Left renal cortex interstitium (tissue), 4 donors: ENCODE measurements at regions not wholly inside any gene's neighbourhood (a gene's known extent, or its start where the extent isn't known, plus 50 kb on each side); places are given as distances from the start of the nearest gene placed in this dataset.

Source experiments
- DNase-seq, 4 donors: peaks; one replicate each; pipeline ENCODE4 v3.0.0-alpha.2; 2013; ENCODE audit warnings: low read depth in 4 of 4, low spot score in 2 of 4, missing footprints in 1 of 4

DNA sequence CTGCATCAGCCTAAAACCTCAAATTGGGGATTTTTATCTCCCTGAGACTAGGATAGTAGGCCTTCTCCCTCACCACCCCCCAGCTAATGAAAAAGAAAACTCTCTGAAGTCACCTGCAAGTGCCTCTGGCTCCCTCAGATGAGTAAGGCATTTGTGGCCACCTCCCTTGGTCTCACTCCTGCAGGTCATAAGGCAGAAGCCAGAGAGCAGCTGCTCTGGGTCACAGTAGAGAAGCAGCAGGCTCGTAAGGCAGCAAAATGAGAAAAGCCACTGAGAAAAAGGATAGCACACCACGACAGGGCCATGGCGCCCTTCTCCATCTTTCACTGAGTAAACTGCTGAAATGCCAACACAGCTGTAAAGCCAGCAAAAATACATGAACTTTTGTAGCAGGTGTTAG, 296.7 kb upstream of the DPH6 start:
- DNase-seq = no peak

DNA sequence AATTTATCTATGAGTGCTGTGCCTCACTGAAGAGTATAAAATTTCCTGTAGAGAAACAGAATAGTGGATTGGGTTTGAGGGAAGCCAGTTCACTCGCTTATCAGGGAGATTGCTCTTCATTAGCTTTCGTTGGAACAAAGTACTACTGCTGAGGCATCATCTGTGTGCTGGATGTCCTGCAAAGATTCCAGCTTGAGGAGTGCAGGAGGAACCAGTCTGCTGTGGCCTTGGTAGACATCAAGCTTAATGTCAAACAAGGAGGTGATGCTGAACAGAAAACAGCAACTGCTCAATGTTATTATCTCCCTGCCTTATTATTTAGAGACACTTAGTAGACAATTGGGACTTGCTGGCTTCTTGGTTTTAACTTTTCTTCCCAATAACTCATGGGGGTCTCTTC, 297.5 kb upstream of the DPH6 start:
- no peak for DNase-seq

GRCh38 chr15:35850284-35850683, 304.3 kb upstream of the DPH6 start:
- DNase-seq = no peak

DNA sequence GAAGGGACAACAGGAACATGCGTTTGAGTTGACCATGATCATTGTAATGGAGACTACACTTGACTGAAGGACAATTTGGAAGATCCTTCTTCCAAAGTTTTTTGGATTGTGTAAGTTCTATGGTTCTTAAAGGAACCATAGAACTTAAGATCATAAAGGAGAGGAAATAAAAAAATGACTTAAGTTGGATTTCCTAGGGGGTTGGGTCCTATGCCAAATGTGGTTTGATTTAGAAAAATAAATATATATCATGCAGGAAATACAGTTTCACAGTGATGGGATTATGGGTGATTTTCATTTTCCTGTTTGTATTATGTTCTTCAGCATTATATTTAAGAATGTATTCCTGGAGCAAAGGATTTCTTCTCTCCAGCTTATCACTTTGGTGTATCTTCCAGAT, 305.5 kb upstream of the DPH6 start:
- DNase-seq = no peak

DNA sequence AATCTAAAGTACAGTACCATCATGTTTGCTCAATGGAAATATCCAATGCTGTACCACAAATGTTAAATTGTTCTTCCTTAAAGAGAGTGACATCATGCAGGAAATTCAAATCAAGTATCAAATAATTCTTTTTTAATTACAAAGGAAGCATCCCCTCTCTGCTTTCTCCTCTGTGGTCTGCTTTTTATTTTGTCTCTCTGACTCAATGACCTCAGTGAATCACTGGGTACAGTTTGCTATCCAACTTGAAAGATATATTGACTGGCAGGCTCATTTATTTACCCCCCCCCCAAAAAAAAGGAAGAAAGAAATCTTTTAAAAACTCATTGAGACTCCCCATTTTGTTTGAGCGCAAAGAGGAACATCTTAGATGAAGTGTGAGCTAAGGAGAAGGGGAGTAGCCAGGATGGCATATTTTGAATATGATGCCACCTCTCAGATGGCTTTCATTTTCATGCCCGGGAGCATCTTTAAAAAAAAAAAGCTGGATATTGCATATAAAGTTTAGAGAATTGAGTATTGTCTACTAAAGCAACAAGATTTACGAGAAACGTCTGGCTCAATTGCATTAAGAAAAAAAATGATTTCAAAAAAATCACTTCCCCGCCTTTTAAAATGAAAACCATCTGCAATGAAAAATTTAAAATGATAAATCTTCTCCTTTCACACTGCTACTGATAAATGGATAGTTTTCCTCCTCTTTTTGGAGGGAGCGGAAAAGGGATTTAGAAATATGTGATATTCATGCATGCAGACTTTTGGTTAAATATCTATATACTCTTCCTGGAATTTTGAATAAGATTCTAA, 307.1 kb upstream of the DPH6 start:
- DNase-seq = no peak

GRCh38 chr15:35854316-35854715, 308.4 kb upstream of the DPH6 start:
- no peak for DNase-seq

DNA sequence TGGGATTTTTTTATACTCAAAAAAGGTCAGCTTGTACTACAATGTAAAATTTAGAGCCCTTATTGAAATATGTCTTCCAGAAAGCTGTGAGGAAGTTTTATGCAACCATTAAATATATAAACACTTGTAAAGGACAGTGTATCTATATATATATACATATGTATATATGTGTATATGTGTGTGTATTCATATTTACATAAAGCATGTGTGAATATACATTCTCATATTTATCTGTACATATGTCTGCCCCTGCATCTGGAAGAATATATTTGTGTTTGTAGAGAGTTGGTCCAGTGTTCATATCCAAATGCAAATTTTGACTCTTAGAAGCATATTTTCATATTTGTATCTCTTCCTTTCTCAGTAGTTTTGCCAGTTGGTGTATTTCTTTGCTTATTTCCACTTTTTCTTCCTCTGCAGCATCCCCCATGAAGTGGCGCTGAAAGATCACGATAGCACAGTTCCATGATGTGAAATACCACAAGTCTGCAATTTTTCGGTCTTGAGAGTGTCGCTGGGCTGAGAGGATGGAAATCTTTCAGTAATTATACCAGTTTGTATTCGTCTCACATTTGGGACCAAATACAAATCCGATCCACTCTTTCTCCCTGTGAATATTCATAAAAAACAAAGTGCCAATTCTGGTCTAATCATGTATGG, 311.7 kb upstream of the DPH6 start:
- no peak for DNase-seq

DNA sequence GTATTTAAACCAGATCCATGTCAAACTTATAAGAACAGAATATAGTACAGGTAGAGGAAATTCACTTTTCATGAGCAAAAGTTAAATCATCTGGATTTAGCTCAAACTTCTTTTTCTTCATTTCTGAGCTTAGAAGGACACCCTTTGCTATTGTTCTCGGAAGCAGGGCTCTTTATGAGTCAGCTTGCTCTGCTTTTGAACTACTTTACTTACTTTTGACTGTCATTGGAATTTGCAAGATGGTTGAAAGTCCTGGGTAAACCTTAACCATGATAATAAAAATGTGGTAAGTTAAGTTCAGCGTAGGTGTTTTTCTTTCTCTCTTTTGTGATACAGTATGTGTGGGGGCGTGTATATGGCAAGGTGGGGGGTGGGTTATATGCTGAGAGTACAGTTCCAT, 312.7 kb upstream of the DPH6 start:
- DNase-seq = no peak

- no peak for DNase-seq
Observed at GRCh38 chr15:35863655-35864054, 317.7 kb upstream of the DPH6 start.

GRCh38 chr15:35867356-35867755, 321.4 kb upstream of the DPH6 start:
- DNase-seq = no peak

DNA sequence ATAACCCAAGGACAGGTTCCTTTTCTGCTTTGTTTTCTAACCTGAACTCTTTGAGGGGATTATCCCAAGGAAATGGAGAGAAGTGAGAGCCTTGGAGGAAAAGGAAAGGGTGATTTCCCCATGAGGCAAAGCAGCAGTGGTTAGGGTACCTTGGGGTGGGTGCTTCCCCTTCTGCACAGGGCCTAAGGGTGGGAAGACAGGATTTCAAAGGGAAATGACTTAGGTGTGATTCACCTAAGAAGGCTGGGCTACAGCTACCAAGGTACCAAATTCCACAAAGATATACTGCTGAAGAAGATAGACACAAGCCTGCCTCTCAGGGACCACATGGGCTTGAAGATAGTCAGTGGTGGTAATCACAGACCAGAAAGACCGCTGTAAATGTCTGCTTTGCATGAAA, 325.3 kb upstream of the DPH6 start:
- no peak for DNase-seq

- DNase-seq = no peak
Observed at GRCh38 chr15:35871812-35872211, 325.8 kb upstream of the DPH6 start.

DNA sequence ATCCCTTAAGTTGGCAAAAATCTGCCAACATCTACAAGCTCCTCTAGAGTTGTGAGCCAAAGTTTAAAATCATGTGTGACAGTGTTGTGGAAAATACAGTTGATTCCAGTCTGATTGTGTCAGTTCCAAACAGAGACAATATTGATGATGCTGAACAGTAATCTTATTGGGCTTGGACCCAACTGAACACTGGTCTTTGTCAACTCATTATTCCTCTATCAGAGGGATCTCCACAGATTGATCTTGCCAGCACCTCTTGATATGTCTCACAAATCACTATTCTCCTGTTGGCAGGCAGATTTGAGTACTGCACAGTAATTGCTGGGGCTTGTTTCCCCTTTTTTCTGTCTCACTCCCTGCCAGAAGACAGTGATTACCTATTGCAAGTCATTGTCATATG, 326.6 kb upstream of the DPH6 start:
- no peak for DNase-seq

DNA sequence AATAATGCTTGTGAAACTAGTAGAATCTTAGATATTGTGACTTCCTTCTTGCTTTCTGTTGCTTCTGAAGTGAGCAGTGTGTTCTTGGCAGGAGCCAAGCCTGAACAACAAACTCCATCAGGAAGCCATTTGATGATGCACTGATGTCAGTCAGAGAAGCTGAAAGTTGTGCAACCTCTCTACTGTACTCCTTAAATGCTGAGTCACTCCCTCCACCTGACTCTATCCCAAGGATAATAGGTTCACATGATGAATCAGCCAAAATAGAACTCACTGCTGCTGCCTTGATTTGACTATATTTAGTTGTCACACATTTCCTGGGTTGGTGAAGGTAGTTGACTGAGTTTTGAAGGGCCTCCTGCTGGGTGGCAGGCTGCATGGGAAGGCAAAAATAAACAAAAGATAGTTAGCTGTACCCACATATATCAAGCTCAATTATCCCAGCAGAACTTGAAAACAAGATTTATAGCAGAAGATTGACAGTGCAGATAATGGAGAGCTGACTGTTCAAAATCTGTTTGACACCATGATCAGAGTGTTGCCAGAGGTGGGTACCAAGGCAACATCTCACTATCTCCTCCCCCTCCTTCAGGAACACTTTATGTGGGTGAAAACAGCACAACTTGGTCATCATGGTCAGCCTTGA, 328.4 kb upstream of the DPH6 start:
- no peak for DNase-seq

DNA sequence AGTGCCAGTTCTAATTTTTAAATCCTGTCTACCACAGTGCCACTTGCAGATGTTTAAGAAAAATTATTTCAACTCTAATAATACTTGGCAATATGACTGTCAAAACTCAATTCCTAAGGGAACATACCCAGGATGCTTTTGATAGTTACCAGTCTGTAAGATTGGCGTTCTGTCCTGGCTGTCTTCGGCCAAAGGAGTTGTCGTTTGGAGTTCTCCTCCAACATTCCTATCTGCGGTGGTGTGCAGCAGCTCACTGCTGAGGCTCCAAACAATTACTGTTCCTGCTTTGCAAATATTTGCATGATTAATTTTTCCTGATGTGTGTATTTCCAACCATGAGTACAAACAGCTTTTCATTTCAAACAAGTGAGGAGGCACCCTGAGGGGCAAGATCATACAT, 330.8 kb upstream of the DPH6 start:
- no peak for DNase-seq

DNA sequence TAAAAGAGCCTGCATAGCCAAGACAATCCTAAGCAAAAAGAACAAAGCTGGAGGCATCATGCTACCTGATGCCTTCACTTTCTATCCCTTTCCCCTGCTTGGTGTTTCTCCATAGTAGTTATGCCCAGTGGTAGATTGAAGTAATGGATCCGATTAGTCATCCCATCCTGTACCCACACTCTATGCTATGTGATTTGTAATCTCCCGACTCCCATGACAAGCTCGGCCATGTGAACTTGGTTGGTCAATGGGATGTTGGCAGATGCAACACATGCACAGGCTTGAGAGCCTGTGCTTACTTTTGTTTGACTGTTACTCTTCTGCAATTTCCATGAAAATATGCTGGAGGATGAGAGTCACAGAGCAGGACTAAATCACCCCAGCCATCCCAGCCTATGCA, 334.9 kb upstream of the DPH6 start:
- DNase-seq = no peak

DNA sequence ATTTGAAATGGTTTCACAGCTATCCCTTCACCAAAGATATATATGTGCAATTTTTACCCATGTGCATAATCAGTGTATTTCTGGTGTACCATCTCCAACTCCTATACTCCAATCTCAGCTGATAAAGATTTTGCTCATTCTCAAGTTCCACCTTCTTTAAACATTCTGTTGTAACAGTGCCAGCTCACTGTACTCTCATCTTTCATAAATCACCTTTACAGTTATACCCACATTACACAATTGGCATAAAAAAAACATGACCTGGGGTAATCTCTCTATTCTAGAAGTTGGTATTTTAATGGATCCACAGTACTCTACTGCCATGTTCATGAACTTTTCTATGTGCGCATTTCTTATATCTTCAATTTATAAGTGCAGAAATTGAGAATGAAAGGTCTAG, 339.9 kb upstream of the DPH6 start:
- no peak for DNase-seq

DNA sequence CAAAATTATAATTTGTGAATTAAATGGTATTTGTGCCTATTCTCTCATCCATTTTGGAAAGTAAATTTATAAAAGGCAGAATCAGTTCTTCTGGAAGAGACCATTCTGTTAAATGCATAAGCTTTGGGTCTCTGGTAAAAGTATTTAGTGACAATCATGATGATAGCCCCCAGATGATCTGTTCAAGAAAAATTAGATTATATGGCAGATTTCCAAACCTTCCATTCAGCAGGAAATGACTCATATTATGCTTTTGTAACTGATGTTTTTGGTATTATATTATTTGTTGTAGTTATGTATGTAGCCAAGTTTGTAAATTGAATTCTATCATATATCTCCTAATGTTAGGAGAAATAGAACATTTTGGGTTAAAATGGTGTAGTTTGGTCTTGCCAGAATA, 340.8 kb upstream of the DPH6 start:
- no peak for DNase-seq

DNA sequence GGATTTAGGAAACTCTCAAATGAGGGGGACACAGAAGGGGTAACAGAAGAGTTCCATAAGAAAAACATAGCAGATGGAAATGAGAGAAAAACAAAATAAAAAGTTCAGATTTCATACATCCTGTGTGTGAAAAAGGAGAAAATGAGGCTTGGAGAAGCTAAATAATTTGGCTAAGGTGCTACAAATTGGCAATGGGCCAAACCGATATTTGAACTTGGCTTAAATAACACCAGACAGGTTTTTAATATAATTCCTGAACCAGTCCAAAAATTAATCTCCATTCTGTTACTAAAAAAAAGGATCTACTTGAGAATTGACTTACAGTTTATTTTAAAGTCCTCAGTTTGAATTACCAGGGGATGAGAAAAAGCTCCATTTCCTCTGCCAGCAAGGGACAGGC, 342.9 kb upstream of the DPH6 start:
- no peak for DNase-seq

DNA sequence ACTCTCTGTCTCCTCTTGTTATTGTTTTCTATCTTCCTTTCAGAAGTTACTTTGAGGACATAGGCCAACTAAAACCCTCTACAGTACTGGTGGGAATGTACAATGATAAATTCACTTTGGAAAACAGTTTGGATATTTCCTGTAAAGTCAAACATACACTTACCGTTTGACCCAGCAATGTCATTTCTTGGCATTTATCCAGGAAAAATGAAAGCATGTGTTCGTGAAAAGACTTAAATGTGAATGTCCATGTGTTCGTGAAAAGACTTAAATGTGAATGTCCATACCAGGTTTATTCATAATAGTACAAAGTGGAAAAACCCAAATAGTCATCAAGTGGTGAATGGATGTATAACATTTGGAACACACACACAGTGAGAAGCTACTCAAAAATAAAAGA, 361.5 kb upstream of the DPH6 start:
- DNase-seq = no peak

DNA sequence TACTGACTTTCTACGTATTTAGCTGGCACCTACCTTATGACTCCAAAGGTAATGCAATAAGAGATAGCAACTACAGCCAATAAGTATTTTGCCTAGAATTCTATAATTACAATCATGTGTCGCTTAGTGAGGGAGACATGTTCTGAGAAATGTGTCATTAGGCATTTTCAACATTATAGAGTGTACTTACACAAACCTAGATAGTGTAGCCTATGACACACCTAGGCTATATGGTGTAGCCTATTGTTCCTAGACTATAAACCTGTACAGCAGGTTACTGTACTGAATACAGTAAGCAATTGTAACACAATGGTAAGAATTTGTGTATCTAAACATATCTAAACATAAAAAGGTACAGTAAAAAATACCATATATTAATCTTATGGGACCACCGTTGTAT, 363.4 kb upstream of the DPH6 start:
- DNase-seq = no peak

- no peak for DNase-seq
Observed at GRCh38 chr15:35910227-35910626, 364.3 kb upstream of the DPH6 start.
